ENCODE measurements at regions not wholly inside any gene's neighbourhood (a gene's known extent, or its start where the extent isn't known, plus 50 kb on each side); places are given as distances from the start of the nearest gene placed in this dataset.
A peak's percentile ranks its signal among the peaks of the same experiment; 100 is the strongest.

- DNase-seq (ENCODE audit: low read depth), result no peak
These were observed 60.9 kb upstream of the CHRM2 start for GRCh38 chr7:136807598-136807997.

GRCh38 chr7:136803028-136803427, 65.4 kb upstream of the CHRM2 start:
- DNase-seq (ENCODE audit: low read depth), result no peak

- DNase-seq (ENCODE audit: low read depth), result no peak
These were observed 84.5 kb upstream of the CHRM2 start for GRCh38 chr7:136783934-136784333.

DNA sequence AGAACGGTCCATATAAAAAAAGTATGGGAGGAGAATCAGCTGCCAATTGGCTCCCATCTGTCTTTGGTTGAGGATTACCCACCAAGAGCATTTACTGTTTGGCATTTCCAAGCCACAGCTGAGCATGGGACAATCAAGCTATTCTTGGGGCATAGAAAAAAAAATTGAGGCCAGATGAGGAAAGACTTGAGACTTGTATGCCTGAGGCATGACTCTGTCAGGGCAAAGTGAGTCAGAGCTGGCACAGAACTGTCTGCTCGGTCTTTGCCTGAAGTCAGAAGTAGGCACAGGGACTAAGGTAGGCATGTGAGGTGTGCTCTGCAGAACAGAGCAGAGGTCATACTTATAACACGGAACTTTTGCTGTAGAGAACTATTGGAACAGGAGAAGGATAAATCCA, 126.5 kb upstream of the CHRM2 start:
- peak; percentile 25 for DNase-seq (ENCODE audit: low read depth)

DNA sequence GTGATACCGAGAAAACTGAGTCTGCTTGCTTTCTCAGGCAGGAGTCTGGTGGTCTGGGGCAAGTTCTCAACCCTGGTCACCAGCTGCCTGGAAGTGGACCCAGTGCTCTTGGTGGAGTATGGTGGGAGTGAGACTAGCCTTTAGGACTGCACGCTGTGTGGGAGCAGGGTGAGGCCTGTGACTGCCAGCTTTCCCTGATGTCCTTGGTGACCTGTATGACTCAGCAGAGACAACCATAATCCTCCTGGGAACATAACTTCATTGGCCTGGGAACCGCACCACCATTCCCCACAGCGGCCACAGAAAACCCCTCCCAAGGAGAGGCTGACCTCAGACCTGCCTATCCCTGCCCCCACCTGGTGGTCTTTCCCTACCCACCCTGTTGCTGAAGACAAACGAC, 139.5 kb upstream of the CHRM2 start:
- no peak for DNase-seq (ENCODE audit: low read depth)

DNA sequence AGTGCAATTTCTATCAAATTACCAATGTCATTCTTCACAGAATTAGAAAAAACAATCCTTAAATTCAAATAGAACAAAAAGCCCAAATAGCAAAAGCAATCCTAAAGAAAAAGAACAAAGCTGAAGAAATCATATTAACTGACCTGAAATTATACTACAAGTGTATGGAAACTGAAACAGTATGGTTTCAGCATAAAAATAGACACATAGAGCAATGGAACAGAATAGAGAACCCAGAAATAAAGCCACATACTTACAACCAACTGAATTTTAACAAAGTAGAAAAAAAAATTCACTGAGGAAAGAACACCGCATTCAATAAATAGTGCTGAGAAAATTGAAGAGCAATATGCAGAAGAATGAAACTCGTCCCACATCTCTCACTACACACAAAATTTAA, 142.0 kb upstream of the CHRM2 start:
- DNase-seq (ENCODE audit: low read depth), result no peak

DNA sequence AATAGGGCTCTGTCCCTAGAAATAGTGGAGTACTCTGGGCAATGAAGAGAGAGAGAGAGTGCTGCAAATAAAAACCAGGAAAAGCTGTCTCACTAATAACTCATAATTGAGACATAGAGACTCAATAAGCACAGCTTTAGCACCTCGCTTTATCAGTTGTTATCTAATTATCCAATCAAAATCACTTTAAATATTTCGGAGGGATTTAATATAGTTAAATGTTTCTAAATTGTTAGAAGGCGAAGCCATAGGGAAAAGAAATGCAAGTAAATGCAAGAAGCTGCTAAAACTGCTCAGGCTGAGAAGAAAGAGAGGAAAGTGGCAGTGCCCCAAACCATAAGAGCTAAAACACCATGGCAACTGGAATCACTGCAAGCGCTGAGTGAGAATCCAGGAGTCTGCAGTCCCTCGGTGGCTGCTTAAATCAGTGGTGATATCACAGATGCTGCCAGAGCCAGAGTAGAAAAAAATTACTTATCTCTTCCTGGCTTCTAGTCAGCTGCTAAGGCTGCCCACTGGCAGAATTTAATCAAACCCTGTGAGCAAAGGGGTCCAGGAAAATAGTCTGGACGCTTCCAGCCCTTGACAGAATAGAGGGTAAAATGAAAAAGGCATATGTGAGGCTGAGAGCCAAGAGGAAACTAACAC, 150.4 kb upstream of the CHRM2 start:
- DNase-seq (ENCODE audit: low read depth), result no peak

- no peak for DNase-seq (ENCODE audit: low read depth)
These were observed 154.4 kb upstream of the CHRM2 start for GRCh38 chr7:136714062-136714461.

DNA sequence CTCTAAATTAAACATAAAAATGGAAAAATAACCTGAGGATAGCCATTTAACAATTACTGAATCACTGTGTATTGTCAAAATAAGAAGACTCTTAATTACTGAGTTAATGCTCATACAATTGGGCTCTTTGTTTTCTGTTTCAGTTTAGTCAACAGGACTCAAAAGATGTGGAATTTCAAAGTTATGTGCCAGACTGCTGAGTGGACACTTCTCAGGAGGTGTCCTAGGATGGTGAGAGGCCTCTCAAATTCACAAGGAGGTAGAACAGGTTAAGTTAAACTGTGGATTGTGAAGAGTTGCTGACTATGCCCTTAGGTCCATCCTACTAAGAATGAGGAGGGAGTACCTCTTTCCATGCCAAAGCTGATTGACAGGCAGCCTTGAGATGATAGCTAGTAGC, 157.7 kb upstream of the CHRM2 start:
- DNase-seq (ENCODE audit: low read depth), result no peak

DNA sequence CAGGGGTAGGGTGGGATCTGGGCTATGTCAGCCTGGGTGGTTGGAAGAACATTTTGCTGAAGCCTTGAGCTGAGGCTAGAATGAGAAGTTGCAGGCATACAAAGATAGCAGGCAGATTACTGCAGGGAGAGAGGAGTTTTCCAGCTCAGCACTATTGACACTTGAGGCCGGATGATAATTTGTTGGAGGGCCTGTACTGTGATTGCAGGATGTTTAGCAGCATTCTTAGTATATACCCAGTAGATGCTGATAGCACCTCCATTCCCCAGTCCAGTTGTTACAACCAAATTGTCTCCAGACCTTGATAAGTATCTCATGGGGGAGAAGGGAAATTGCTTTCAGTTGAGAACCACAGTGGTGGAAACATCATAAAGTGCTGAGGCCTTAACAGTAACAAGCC, 158.6 kb upstream of the CHRM2 start:
- no peak for DNase-seq (ENCODE audit: low read depth)

DNA sequence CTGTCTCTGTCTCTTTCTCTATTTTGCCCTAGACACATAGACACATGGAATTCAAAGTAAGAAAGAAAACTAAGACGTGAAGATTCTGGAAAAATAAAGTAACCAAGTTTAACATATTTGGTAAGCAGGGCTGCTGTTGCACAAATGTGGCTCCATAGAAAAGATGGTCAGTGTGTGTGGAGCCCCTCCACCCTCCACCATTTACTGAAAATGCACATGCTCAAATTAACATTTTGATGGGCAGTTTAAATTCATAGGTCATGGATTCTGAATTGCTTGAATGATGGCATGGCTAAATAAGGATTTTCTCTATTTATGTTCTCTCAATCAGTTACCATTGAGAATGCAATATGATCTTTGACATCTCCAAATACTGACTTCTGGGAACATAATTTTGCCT, 165.5 kb upstream of the CHRM2 start:
- no peak for DNase-seq (ENCODE audit: low read depth)

DNA sequence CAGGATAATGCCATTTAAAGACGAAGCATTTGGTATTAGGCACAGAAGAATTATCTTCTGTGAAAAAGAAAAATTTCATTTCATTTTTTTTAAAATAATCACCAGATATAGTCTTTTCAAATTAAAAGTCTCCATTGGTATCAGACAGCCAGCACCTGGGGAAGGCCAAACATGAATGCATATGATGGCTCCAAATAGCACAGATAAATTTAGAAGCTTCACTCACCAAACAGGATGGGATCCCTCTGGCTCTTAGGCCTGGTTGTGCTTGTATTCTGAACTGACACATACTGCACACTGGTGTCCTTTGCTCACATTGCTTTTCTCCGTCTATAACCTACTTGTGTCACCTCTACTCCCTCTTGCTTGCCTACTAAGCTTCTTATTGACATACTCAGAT, 169.5 kb upstream of the CHRM2 start:
- DNase-seq (ENCODE audit: low read depth), result no peak

DNA sequence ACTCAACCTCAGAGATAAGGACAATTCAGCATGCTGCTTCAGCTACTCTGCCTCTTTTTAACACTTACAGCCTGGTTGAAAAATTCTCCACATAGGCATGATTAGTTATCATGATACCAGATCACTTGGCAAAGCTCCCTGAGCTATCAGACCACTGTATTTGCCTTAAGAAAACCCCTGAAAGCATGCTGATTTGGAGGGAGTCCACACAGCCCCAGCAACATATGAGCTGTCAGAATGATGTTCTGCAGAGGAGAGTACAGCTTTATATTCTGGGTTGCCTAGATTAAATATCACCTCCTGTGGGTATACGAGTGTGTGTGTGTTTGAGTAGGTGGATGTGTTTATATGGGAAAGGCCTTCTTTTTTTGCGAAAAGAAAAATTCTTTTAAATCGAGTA, 170.2 kb upstream of the CHRM2 start:
- DNase-seq (ENCODE audit: low read depth), result no peak

DNA sequence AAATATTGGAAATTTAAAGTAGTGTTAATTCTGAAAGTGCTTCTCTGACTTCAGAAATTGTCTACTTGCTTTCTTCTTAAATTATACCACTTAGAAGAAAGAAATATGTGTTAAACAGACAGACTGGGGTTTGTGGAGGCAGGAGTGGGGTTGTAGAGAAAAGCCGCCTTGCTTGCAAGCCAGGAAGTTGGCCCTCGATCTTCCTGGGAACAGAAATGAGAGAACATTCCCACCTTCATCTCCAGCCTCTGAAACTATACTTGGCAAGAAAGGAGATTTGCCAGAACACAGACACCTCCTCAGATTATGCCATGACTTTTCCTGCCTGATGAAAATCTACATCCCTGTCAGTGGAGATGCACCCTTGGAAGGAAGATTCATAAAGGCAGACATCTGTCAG, 171.2 kb upstream of the CHRM2 start:
- DNase-seq (ENCODE audit: low read depth), result no peak

DNA sequence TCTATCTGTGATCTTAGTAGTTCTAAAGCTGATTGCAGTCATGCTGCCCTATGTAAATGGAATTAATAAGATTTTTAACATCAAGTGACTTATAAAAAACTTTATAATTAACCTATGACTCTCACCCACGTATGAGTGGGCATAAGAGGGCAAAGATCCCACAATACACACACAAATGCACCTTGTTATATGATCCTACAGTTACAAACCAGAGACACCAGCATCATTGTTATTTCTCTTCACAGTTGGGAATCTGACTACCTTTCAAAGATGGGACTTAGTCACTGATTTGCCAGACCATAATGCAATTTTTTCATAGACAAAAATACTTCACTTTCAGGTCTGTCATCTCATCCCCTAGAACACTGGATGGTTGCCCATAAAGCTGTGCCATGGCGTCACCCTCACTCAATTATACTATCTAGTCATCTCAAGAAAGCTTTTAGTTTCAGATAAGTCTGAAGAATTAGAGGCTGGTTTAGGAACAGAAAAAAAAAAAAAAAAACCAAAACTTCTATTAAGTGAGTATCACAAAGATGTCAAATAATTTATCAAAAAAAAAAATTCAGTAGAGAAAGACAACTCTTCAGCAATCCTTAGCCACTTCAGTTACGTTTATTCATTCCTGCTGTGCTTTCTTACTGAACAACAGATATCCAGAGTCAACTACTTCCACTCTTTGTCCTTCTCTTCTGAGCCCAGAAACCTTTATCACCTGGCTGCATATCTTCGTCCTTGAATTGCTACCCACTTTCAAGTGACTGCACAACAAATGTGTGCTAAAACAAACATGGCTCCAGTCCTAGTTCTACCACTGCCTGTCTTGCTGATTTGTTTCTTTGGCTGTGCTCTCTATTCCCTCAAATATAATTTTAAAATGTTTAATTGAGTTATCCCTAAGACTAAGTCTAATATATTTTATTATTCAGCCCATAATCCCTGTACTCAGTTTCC, 175.0 kb upstream of the CHRM2 start:
- no peak for DNase-seq (ENCODE audit: low read depth)

DNA sequence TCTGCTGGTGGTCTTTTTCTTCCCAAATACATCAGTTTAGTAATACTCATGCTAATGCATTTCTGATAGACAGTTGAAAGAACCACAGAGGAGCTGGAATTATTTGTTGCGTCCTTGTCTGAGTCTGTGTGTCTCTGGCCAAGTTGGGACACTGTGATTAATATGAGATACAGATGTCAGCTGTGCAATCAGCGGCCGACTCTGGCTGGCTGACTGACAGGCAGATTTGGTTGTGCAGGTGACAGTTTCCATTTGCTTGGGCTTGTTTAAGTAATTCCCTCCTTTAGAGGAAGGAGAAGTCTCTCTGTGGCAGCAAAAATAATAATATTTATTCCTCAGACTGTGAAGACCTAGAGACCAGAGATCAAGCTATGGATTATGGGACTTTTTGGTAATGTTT, 176.2 kb upstream of the CHRM2 start:
- no peak for DNase-seq (ENCODE audit: low read depth)

DNA sequence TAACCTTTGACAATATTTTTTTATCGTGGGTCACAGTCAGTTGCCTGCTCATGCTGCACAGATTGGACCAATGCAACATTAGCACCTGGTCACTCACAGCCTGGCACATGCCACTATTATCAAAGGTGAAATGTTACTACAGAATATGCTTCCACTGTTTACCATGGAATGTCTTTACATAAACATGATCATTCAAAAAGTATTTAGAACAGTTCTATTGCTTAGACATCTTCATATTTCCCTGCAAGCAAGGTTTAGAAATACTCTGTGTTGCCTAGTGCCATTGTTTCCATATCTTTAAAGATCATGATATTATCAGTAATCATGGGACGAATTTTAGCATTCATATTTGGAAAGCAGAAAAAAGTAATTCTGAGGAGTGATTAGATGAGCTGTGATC, 179.9 kb upstream of the CHRM2 start:
- no peak for DNase-seq (ENCODE audit: low read depth)

DNA sequence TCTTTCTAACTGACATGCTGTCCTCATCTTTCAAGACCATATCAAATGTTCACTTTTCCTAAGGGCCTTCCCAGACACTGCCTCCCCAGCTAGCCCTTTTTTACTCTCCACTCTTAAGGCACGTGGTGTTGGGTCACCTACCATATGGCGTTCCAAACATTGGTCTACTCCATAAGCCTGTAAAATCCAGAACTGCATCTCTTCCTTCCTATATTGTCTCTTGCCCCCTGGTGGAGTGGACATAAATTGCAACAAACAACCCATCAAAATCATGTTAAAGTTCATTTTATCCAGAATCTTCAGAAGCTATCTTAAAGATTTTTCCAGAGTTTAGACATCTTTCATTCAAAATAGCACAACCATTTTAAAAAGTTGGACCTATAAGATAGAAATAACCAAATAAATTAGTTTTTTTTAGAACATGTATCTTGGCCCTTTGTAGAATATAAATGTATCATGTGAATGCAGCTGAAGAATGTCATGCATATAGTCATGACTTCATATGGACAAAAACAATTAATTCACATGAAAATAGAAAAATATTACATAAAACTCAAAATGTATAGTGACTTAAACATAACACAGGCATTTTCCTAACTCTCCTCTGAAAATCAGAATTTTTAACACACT, 180.6 kb upstream of the CHRM2 start:
- DNase-seq (ENCODE audit: low read depth), result peak; percentile 34

DNA sequence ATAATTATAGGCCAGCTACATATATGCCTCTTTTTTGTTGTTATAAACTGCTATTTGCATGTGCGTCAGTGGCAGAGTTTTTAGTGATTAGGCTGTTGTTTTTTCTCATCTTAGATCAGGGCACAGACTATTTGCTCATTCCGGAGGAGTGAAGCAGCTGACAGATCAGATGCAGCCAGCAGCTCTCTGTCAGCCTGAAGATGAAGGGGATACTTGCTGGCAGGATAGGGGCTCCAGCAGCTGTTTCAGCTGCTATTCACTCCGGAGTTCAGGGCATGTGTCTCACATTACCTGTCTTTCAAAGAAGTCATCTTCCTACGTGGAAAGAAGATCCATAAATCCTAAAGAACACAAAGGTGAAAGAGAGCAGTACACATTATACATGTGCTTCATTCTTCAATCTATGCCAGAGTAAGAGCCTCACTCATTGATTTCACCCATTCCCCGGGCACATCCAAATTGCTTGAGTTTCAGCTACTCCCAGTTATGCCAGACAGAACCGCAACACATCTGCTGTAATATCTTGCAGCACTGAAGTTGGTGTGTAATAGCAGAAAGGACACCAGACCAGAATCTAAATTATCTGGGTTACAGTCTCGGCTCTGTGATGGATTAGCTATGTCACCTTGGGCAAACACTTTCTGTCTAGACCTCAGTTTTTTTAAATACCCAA, 182.8 kb upstream of the CHRM2 start:
- DNase-seq (ENCODE audit: low read depth), result peak; percentile 29

DNA sequence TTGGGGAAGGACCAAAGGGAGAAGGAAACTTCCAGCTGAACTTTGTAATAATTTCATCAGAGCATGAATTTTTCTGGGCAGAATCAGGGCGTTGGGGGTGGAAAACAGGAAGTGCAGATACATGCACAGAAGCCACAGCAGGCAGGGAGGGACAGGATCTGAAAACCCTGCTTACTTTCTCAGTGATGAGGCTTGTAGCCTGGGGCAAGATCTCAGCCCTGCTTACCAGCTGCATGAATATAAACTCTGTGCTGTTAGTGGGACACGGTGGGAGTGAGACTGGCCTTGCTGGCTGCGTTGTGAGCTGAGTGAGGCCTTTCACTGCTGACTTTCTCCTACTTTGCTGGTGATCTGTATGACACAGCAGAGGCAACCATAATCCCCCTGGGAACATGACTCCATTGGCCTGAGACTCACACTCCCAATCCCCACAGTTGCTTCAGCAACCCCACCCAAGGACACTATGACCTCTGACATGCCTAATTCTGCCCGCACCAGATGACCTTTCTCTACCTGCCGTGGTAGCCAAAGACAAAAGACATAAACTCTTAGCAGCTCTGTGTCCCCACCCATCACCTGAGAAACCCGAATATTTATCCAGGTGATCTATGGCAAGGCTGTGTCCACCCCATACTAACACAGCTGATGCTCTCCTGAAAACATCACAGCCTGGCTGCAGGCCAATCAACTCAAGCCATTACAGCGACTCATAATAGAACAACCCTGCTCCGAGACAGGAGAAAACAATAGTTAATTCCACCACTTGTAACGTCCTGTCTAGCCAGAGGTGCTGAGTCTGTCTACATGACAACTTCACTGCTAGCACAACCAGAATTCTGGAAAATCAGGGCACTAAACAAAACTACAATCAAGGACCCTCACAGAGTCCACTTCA, 190.7 kb upstream of the CHRM2 start:
- DNase-seq (ENCODE audit: low read depth), result peak; percentile 63

DNA sequence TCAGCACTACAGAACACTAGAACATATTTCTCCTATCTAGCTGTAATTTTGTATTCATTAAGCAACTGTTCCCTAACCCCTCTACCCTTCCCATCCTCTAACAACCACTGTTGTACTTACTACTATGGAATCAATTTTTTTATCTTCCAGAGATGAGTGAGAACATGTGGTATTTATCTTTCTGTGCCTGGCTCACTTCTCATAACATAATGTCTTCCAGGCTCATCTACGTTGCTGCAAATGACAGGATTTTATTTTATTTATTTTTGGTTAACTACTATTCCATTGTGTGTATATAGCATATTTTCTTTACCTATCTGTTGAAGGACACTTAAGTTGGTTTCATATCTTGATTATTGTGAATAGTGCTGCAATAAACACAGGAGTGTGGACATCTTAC, 200.9 kb upstream of the CHRM2 start:
- DNase-seq (ENCODE audit: low read depth), result no peak

Data from LHCN-M2 (cell line).